Panc1 (cell line): ENCODE measurements at regions not wholly inside any gene's neighbourhood (a gene's known extent, or its start where the extent isn't known, plus 50 kb on each side); places are given as distances from the start of the nearest gene placed in this dataset.

Experiments used
- POLR2AphosphoS5 ChIP-seq: IDR thresholded peaks from 2 replicates; pipeline ENCODE4 v1.6.1; 2012; ENCODE audit warnings: mild to moderate bottlenecking, low read depth, low read length, moderate library complexity
- SIN3A ChIP-seq: IDR thresholded peaks from 2 replicates; pipeline ENCODE4 v1.6.1; 2012; ENCODE audit warnings: low read depth, mild to moderate bottlenecking, low read length, moderate library complexity, borderline replicate concordance; ENCODE audit not compliant: insufficient read depth
- TF ChIP-seq, protein P1 (sequence below), 2 experiments: IDR thresholded peaks; 2 replicates each; pipeline ENCODE4 v1.6.1; 2011 to 2012; ENCODE audit warnings: low read depth in 2 of 2, control low read depth in 1 of 2, low read length in 1 of 2, mild to moderate bottlenecking in 1 of 2, moderate library complexity in 1 of 2; ENCODE audit not compliant: insufficient read depth in 1 of 2
- TF ChIP-seq, protein P2 (sequence below): fragments of 450-650 bp; IDR thresholded peaks from 2 replicates; pipeline ENCODE4 v1.5.1; 2017; ENCODE audit warnings: mild to moderate bottlenecking

DNA sequence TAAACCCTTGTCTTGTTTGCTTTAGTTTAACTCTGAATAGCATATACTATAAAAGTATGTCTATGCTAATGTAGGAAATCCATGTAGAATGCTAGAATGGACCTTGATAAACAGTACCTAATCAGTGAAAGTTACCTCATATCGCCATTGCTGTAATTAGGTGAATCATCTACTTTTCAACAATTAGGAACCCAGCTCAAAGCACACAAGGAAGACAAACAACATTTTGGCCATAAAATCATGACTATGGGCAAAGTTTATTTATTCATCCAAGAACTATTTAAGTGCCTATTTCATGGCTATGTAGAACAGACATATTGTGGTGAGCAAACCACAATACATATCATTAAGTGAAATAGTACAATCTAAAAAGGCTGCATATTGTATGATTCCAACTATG is 1043.2 kb downstream of the BRINP3 start:
- TF ChIP-seq, protein P1, sequence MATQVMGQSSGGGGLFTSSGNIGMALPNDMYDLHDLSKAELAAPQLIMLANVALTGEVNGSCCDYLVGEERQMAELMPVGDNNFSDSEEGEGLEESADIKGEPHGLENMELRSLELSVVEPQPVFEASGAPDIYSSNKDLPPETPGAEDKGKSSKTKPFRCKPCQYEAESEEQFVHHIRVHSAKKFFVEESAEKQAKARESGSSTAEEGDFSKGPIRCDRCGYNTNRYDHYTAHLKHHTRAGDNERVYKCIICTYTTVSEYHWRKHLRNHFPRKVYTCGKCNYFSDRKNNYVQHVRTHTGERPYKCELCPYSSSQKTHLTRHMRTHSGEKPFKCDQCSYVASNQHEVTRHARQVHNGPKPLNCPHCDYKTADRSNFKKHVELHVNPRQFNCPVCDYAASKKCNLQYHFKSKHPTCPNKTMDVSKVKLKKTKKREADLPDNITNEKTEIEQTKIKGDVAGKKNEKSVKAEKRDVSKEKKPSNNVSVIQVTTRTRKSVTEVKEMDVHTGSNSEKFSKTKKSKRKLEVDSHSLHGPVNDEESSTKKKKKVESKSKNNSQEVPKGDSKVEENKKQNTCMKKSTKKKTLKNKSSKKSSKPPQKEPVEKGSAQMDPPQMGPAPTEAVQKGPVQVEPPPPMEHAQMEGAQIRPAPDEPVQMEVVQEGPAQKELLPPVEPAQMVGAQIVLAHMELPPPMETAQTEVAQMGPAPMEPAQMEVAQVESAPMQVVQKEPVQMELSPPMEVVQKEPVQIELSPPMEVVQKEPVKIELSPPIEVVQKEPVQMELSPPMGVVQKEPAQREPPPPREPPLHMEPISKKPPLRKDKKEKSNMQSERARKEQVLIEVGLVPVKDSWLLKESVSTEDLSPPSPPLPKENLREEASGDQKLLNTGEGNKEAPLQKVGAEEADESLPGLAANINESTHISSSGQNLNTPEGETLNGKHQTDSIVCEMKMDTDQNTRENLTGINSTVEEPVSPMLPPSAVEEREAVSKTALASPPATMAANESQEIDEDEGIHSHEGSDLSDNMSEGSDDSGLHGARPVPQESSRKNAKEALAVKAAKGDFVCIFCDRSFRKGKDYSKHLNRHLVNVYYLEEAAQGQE (IDR thresholded peaks at IDR 0.05; ENCODE audit: insufficient read depth in 1 of 2, low read depth in 2 of 2, low read length in 1 of 2), result no peak
- no peak for TF ChIP-seq POLR2AphosphoS5
- TF ChIP-seq, protein P2, sequence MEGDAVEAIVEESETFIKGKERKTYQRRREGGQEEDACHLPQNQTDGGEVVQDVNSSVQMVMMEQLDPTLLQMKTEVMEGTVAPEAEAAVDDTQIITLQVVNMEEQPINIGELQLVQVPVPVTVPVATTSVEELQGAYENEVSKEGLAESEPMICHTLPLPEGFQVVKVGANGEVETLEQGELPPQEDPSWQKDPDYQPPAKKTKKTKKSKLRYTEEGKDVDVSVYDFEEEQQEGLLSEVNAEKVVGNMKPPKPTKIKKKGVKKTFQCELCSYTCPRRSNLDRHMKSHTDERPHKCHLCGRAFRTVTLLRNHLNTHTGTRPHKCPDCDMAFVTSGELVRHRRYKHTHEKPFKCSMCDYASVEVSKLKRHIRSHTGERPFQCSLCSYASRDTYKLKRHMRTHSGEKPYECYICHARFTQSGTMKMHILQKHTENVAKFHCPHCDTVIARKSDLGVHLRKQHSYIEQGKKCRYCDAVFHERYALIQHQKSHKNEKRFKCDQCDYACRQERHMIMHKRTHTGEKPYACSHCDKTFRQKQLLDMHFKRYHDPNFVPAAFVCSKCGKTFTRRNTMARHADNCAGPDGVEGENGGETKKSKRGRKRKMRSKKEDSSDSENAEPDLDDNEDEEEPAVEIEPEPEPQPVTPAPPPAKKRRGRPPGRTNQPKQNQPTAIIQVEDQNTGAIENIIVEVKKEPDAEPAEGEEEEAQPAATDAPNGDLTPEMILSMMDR, result no peak
- TF ChIP-seq SIN3A, result no peak
